Prostate gland (tissue), 2 donors: ENCODE measurements at regions not wholly inside any gene's neighbourhood (a gene's known extent, or its start where the extent isn't known, plus 50 kb on each side); places are given as distances from the start of the nearest gene placed in this dataset.
A peak's percentile ranks its signal among the peaks of the same experiment; 100 is the strongest.

Experiments
- DNase-seq: peaks from one replicate; pipeline ENCODE4 v3.0.0-alpha.2; 2019; ENCODE audit warnings: low spot score
- H3K27ac ChIP-seq, 2 donors: fragments of 200-600 bp; sonication (generic); 2 replicates each; pipeline ENCODE4 v1.5.1; 2017 to 2019
- H3K27me3 ChIP-seq: fragments of 200-600 bp; sonication (generic); replicated peaks from 2 replicates; pipeline ENCODE4 v1.5.1; 2019; ENCODE audit not compliant: insufficient read depth
- H3K36me3 ChIP-seq, 2 donors: fragments of 200-600 bp; sonication (generic); 1 replicate in 1 of 2; 2 replicates in 1 of 2; pipeline versions ENCODE4 v1.5.1 to v1.8.1; 2017 to 2019
- H3K4me1 ChIP-seq: fragments of 200-600 bp; sonication (generic); replicated peaks from 2 replicates; pipeline ENCODE4 v1.5.1; 2019
- H3K4me3 ChIP-seq, 2 donors: fragments of 200-600 bp; sonication (generic); 2 replicates each; pipeline ENCODE4 v1.5.1; 2017 to 2019
- H3K9me3 ChIP-seq: fragments of 200-600 bp; sonication (generic); 2 replicates; pipeline ENCODE4 v1.5.1; 2017
- POLR2A ChIP-seq: fragments of 450-650 bp; IDR thresholded peaks from one replicate; pipeline ENCODE4 v1.6.1; 2016; ENCODE audit warnings: antibody characterized with exemption, mild to moderate bottlenecking
- POLR2AphosphoS5 ChIP-seq: sonication (generic); formaldehyde crosslinking; IDR thresholded peaks from one replicate; pipeline ENCODE4 v1.6.1; 2017; ENCODE audit warnings: antibody characterized with exemption
- WGBS: methylation state at CpG from one replicate; pipeline ENCODE4 v1.1.5; 2018; 5-methylcytosine and 5-hydroxymethylcytosine counted together
- intact Hi-C: fragments of 100-400 bp; cut with DNase I; formaldehyde crosslinking; loops from one replicate; pipeline ENCODE4 v1.14.2; 2022
- TF ChIP-seq, protein P1 (sequence below), 4 experiments: fragments of 200-600 bp in 2 of 4; fragments of 450-650 bp in 2 of 4; sonication (generic) in 2 of 4; IDR thresholded peaks; 1 replicate in 3 of 4; 2 replicates in 1 of 4; pipeline ENCODE4 v1.5.1; 2016 to 2019; ENCODE audit warnings: antibody characterized with exemption in 4 of 4, mild to moderate bottlenecking in 2 of 4, moderate library complexity in 2 of 4

DNA sequence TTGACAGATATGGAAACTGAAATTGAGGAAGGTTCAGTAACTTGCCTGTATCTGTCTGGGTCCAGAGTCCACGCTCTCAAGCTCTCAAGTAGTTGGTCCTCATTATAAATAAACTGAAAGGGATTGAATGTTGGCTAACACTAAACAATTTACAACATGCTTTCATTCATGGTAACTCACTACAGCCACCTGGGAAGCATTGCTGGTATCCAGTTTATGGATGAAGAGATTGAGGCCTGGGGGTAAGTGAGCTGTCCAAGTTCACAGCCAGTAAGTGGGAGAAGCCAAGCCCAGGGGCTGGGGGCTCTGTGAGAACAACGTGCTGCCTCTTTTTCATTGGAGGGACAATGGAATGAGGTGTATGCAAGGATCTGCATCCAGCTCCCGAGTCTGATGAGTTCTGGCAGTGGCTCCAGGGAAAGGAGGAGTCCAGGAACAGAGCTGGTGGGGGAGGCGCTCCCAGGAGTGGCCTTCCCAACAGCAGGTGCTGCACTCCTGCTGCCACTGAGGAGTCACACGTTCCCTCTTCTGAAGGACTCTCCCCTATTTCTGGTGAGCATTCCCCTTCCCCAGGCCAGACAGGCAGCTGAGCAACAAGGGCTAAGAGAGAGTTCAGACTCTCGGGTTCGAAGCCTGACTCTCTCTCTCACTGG is 175.8 kb downstream of the CSNK2A3 start:
- Histone ChIP-seq H3K4me1 (no peaks in the 10 kb centered on the region), H3K27me3 (no peaks in the 10 kb centered on the region), H3K9me3 (no peaks in the 10 kb centered on the region), H3K4me3 (no peak overlapping the region), H3K27ac (no peak overlapping the region), H3K36me3 (no peaks in the 10 kb centered on the region)
- intact Hi-C loops: no loop called here
- TF ChIP-seq, protein P1, sequence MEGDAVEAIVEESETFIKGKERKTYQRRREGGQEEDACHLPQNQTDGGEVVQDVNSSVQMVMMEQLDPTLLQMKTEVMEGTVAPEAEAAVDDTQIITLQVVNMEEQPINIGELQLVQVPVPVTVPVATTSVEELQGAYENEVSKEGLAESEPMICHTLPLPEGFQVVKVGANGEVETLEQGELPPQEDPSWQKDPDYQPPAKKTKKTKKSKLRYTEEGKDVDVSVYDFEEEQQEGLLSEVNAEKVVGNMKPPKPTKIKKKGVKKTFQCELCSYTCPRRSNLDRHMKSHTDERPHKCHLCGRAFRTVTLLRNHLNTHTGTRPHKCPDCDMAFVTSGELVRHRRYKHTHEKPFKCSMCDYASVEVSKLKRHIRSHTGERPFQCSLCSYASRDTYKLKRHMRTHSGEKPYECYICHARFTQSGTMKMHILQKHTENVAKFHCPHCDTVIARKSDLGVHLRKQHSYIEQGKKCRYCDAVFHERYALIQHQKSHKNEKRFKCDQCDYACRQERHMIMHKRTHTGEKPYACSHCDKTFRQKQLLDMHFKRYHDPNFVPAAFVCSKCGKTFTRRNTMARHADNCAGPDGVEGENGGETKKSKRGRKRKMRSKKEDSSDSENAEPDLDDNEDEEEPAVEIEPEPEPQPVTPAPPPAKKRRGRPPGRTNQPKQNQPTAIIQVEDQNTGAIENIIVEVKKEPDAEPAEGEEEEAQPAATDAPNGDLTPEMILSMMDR (IDR thresholded peaks at IDR 0.05): no peak
- TF ChIP-seq POLR2AphosphoS5: no peak
- TF ChIP-seq POLR2A: no peak
- 56% methylated on average over 7 of the region's 7 CpGs for WGBS
- no peak for DNase-seq

DNA sequence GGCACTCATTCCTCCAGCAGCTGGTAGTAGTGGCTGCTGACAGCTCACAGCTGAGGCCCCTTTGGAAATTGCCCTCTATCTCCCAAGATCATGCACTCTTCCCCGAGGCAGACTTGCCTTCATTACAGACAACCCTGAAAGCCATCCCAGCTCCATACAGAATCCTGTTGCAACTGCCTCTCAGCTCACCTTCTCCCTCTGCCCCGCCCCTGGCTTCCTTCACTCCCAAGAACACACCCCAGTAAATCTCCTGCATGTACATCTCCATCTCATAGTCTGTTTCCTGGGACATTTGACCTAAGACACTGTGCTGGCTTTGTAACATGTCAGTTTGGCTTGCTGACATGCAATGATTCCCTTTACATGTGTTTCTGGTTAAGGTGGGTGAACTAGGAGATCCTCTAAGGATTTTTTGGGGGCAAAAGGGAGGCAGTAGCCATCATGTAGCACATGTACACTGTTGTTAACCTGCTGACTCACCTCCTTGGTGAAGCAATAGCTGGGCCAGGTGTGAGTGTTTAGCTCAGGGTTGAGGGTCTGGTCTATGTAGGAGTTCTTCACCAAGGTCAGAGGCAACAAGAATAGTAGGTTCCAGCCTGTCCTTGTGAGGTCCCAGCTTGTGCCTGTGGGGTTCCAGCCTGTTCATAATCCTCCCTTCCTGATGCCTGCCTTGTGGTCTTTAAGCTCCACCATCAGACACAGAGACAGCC is 179.6 kb downstream of the CSNK2A3 start:
- H3K36me3 ChIP-seq: no peaks in the 10 kb centered on the region
- no peak overlapping the region for H3K4me3 ChIP-seq
- no peaks in the 10 kb centered on the region for H3K27me3 ChIP-seq
- H3K4me1 ChIP-seq: no peaks in the 10 kb centered on the region
- TF ChIP-seq POLR2AphosphoS5 (no peak), POLR2A (no peak)
- TF ChIP-seq, protein P1 (IDR thresholded peaks at IDR 0.05): no peak
- H3K27ac ChIP-seq: no peak overlapping the region
- intact Hi-C loops: no loop called here
- DNase-seq: no peak
- no peaks in the 10 kb centered on the region for H3K9me3 ChIP-seq
- WGBS: 93% methylated on average over 2 of the region's 2 CpGs

DNA sequence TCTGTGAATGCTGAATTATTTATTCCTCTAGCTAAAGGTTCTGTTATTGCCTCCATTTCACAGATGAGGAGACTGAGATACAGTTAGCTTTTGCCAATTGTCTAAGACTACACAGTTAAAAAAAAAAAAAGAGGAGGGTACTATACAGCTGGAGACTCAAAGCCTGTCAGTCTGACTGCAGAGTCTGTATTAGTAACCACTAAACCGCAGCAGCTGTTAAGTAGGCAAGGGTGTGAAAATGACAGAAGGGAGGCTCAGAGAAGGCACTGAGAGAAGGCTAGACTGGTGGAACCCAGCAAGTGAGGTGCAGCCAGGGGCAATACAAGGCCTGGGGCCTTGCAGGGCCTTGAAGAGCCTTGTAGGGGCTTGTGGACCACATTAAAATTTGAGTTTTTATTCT is 181.2 kb downstream of the CSNK2A3 start:
- Histone ChIP-seq H3K4me1 (no peaks in the 10 kb centered on the region), H3K4me3 (no peak overlapping the region), H3K9me3 (no peaks in the 10 kb centered on the region), H3K27ac (no peak overlapping the region), H3K36me3 (no peaks in the 10 kb centered on the region), H3K27me3 (no peaks in the 10 kb centered on the region)
- 85% methylated on average over 1 of the region's 1 CpG for WGBS
- no peak for DNase-seq
- intact Hi-C loops: no loop called here
- TF ChIP-seq, protein P1 (IDR thresholded peaks at IDR 0.05): no peak
- TF ChIP-seq POLR2A (no peak), POLR2AphosphoS5 (no peak)

DNA sequence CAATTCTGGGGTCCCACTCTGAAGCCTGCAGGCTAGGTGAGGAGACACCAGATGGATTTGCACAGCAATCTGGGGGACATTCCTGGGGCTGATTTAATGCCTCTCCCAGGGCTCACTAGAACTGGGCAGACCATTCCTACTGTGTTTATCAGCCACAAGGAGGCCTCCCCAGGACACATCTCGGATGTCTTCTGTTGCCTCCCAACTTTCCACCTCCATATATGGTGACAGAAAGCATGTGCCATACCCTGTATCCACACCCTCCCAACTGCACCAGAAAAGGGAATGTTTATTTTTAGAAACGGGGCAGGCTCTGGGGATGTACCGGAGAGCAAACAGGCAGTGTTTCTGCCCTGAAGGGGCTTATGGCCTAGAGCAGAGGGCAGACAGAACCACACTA is 181.8 kb downstream of the CSNK2A3 start:
- no peak for DNase-seq
- no peaks in the 10 kb centered on the region for H3K9me3 ChIP-seq
- H3K27ac ChIP-seq: no peak overlapping the region
- WGBS: 75% methylated on average over 3 of the region's 3 CpGs
- H3K4me3 ChIP-seq: no peak overlapping the region
- no peaks in the 10 kb centered on the region for H3K36me3 ChIP-seq
- intact Hi-C loops: no loop called here
- no peaks in the 10 kb centered on the region for H3K27me3 ChIP-seq
- no peaks in the 10 kb centered on the region for H3K4me1 ChIP-seq
- TF ChIP-seq, protein P1 (IDR thresholded peaks at IDR 0.05): no peak
- TF ChIP-seq POLR2AphosphoS5 (peak; percentile 50), POLR2A (no peak)
